H1 (cell line): ENCODE measurements at regions not wholly inside any gene's neighbourhood (a gene's known extent, or its start where the extent isn't known, plus 50 kb on each side); places are given as distances from the start of the nearest gene placed in this dataset.

ENCODE experiments used
- CTCF ChIA-PET: fragments of 300-600 bp; sonication (Branson Sonifier 250); formaldehyde crosslinking; loops from one replicate; lab custom pipeline; 2021; ENCODE audit not compliant: partially characterized antibody; lab: Charles Lee
- POLR2A ChIA-PET: fragments of 300-600 bp; sonication (Branson Sonifier 250); formaldehyde crosslinking; loops from one replicate; lab custom pipeline; 2021; ENCODE audit warnings: inconsistent platforms; ENCODE audit not compliant: partially characterized antibody; lab: Charles Lee
- DNase-seq, 2 experiments: peaks; one replicate each; pipeline versions ENCODE4 v3.0.0 to v3.0.0-alpha.2; 2010 to 2022; ENCODE audit warnings: low spot score in 2 of 2, low read depth in 1 of 2, mixed read lengths in 1 of 2
- FAIRE-seq: peaks from 2 replicates; lab custom pipeline; 2011; peaks lifted over from hg19 to GRCh38; lab: Jason Lieb, UNC
- H2AFZ ChIP-seq: 2 replicates; pipeline ENCODE4 v1.8.1; 2012; ENCODE audit warnings: low read length, inconsistent platforms
- H2AK5ac ChIP-seq: 2 replicates; pipeline ENCODE4 v1.6.1; 2013; ENCODE audit warnings: low read depth, low read length
- H2BK120ac ChIP-seq: replicated peaks from 2 replicates; pipeline ENCODE3; 2013; ENCODE audit warnings: low read depth, low read length, inconsistent platforms
- H2BK12ac ChIP-seq: 2 replicates; pipeline ENCODE4 v1.6.1; 2013; ENCODE audit warnings: low read depth, low read length
- H2BK15ac ChIP-seq: 2 replicates; pipeline ENCODE4 v1.6.1; 2013; ENCODE audit warnings: low read length
- H2BK20ac ChIP-seq: 2 replicates; pipeline ENCODE4 v1.6.1; 2013; ENCODE audit warnings: low read length
- H2BK5ac ChIP-seq: 2 replicates; pipeline ENCODE4 v1.6.1; 2013; ENCODE audit warnings: low read depth, low read length
- H3K14ac ChIP-seq: 2 replicates; pipeline ENCODE4 v1.6.1; 2013; ENCODE audit warnings: inconsistent platforms; ENCODE audit not compliant: insufficient read length
- H3K18ac ChIP-seq: 2 replicates; pipeline ENCODE4 v1.6.1; 2013; ENCODE audit warnings: low read length; ENCODE audit errors: extremely low read depth
- H3K23ac ChIP-seq: 2 replicates; pipeline ENCODE4 v1.6.1; 2013; ENCODE audit warnings: inconsistent platforms; ENCODE audit not compliant: insufficient read length
- H3K23me2 ChIP-seq: 2 replicates; pipeline ENCODE4 v1.6.1; 2013; ENCODE audit warnings: low read depth, low read length
- H3K27ac ChIP-seq: 2 replicates; pipeline ENCODE4 v1.6.1; 2011; ENCODE audit warnings: low read depth, low read length, inconsistent platforms
- H3K27me3 ChIP-seq, 4 experiments: replicated peaks in 1 of 4; 1 replicate in 1 of 4; 2 replicates in 3 of 4; pipeline versions ENCODE4 v1.6.1 to v1.8.1; 2011 to 2013; ENCODE audit warnings: low read length in 3 of 4, mild to moderate bottlenecking in 3 of 4, inconsistent platforms in 2 of 4, mixed read lengths in 2 of 4, moderate library complexity in 1 of 4; ENCODE audit not compliant: control insufficient read depth in 3 of 4, insufficient read depth in 3 of 4; ENCODE audit errors: extremely low read depth in 1 of 4
- H3K36me3 ChIP-seq, 4 experiments: 2 replicates each; pipeline versions ENCODE4 v1.6.1 to v1.8.1; 2011 to 2013; ENCODE audit warnings: mild to moderate bottlenecking in 4 of 4, low read length in 3 of 4, moderate library complexity in 2 of 4, control low read depth in 1 of 4, inconsistent platforms in 1 of 4; ENCODE audit not compliant: insufficient read depth in 4 of 4, control insufficient read depth in 2 of 4
- H3K4ac ChIP-seq: replicated peaks from 2 replicates; pipeline ENCODE3; 2013; ENCODE audit warnings: low read length, low read depth, mixed read lengths, inconsistent platforms; ENCODE audit not compliant: insufficient read length
- H3K4me1 ChIP-seq, 4 experiments: replicated peaks in 1 of 4; 1 replicate in 1 of 4; 2 replicates in 3 of 4; pipeline versions ENCODE4 v1.6.1 to v1.8.1; 2011 to 2013; ENCODE audit warnings: low read length in 3 of 4, inconsistent platforms in 2 of 4, mixed read lengths in 1 of 4; ENCODE audit not compliant: insufficient read depth in 4 of 4, control insufficient read depth in 3 of 4
- H3K4me2 ChIP-seq, 2 experiments: 2 replicates each; pipeline versions ENCODE4 v1.6.1 to v1.8.1; 2011 to 2013; ENCODE audit warnings: low read depth in 2 of 2, low read length in 2 of 2, control low read depth in 1 of 2, inconsistent platforms in 1 of 2, mild to moderate bottlenecking in 1 of 2; ENCODE audit not compliant: insufficient read depth in 1 of 2
- H3K4me3 ChIP-seq, 4 experiments: fragments of 200-600, 300-600 bp in 1 of 4; sonication (generic), shearing (Covaris generic), sonication (Bioruptor Twin) in 1 of 4; 2 replicates each; pipeline versions ENCODE4 v1.5.1 to v1.8.1; 2011 to 2016; ENCODE audit warnings: low read length in 4 of 4, low read depth in 3 of 4, control low read depth in 2 of 4, inconsistent platforms in 2 of 4, mild to moderate bottlenecking in 2 of 4, mixed read lengths in 1 of 4, moderate library complexity in 1 of 4; ENCODE audit not compliant: insufficient read depth in 2 of 4; ENCODE audit errors: extremely low read depth in 1 of 4
- H3K56ac ChIP-seq: replicated peaks from 2 replicates; pipeline ENCODE3; 2013; ENCODE audit warnings: low read depth, mild to moderate bottlenecking, mixed read lengths, low read length, inconsistent platforms; ENCODE audit not compliant: insufficient read length
- H3K79me1 ChIP-seq: 2 replicates; pipeline ENCODE4 v1.6.1; 2013; ENCODE audit warnings: low read depth, low read length, control low read depth
- H3K79me2 ChIP-seq, 2 experiments: 2 replicates each; pipeline versions ENCODE4 v1.6.1 to v1.8.1; 2012 to 2013; ENCODE audit warnings: low read length in 2 of 2, mild to moderate bottlenecking in 2 of 2, inconsistent platforms in 1 of 2; ENCODE audit not compliant: insufficient read depth in 2 of 2, control insufficient read depth in 1 of 2
- H3K9ac ChIP-seq, 4 experiments: replicated peaks in 1 of 4; 1 replicate in 1 of 4; 2 replicates in 3 of 4; pipeline versions ENCODE4 v1.6.1 to v1.8.1; 2011 to 2013; ENCODE audit warnings: low read depth in 3 of 4, low read length in 3 of 4, control low read depth in 2 of 4, mild to moderate bottlenecking in 2 of 4, moderate library complexity in 2 of 4, inconsistent platforms in 1 of 4; ENCODE audit errors: extremely low read depth in 1 of 4
- H3K9me3 ChIP-seq, 2 experiments: 2 replicates each; pipeline versions ENCODE4 v1.6.1 to v1.8.1; 2012 to 2013; ENCODE audit warnings: mild to moderate bottlenecking in 2 of 2, moderate library complexity in 2 of 2, control low read depth in 1 of 2, inconsistent platforms in 1 of 2, low read depth in 1 of 2, low read length in 1 of 2, mixed read lengths in 1 of 2; ENCODE audit not compliant: insufficient read depth in 2 of 2
- H4K20me1 ChIP-seq, 2 experiments: replicated peaks in 1 of 2; 2 replicates each; pipeline versions ENCODE3 to v1.8.1; 2011 to 2013; ENCODE audit warnings: inconsistent platforms in 2 of 2, low read length in 2 of 2, mild to moderate bottlenecking in 1 of 2; ENCODE audit not compliant: insufficient read depth in 2 of 2, control insufficient read depth in 1 of 2
- H4K5ac ChIP-seq: 2 replicates; pipeline ENCODE4 v1.6.1; 2013; ENCODE audit warnings: low read length, low read depth, mixed read lengths, inconsistent platforms; ENCODE audit not compliant: insufficient read length
- H4K8ac ChIP-seq: 2 replicates; pipeline ENCODE4 v1.8.0; 2013; ENCODE audit warnings: mild to moderate bottlenecking, moderate library complexity, low read length, inconsistent platforms; ENCODE audit not compliant: insufficient read depth; ENCODE audit errors: extremely low read depth
- H4K91ac ChIP-seq: replicated peaks from 2 replicates; pipeline ENCODE3; 2013; ENCODE audit warnings: low read length, mixed read lengths, inconsistent platforms; ENCODE audit not compliant: insufficient read length
- CBX5 ChIP-seq: fragments of 300-800, 300-1000 bp; sonication (generic); IDR thresholded peaks from 2 replicates; pipeline ENCODE4 v1.7.1; 2016; ENCODE audit warnings: antibody characterized with exemption, low read length, low read depth
- CEBPB ChIP-seq: IDR thresholded peaks from 2 replicates; pipeline ENCODE4 v1.6.1; 2012; ENCODE audit warnings: low read depth, low read length
- CREB1 ChIP-seq: IDR thresholded peaks from 2 replicates; pipeline ENCODE4 v1.6.1; 2012; ENCODE audit warnings: inconsistent platforms
- FOSL1 ChIP-seq: IDR thresholded peaks from 2 replicates; pipeline ENCODE4 v1.6.1; 2011; ENCODE audit warnings: mild to moderate bottlenecking, low read depth, low read length, moderate library complexity; ENCODE audit not compliant: insufficient read depth
- GTF2F1 ChIP-seq: IDR thresholded peaks from 2 replicates; pipeline ENCODE4 v1.6.1; 2012; ENCODE audit warnings: low read depth, low read length, improper control_type of control experiment, borderline replicate concordance
- POU5F1 ChIP-seq: IDR thresholded peaks from 2 replicates; pipeline ENCODE4 v1.6.1; 2011; ENCODE audit warnings: low read depth, mild to moderate bottlenecking, low read length, moderate library complexity
- SAP30 ChIP-seq: fragments of 300-600 bp; sonication (generic); IDR thresholded peaks from 2 replicates; pipeline ENCODE4 v1.7.1; 2012; ENCODE audit warnings: low read length, moderate library complexity, mild to moderate bottlenecking, inconsistent platforms; ENCODE audit not compliant: insufficient read depth, insufficient replicate concordance
- SIRT6 ChIP-seq: IDR thresholded peaks from one replicate; pipeline ENCODE4 v1.7.1; 2012; ENCODE audit warnings: low read length, inconsistent platforms
- SIX5 ChIP-seq: IDR thresholded peaks from 2 replicates; pipeline ENCODE4 v1.6.1; 2011; ENCODE audit warnings: mild to moderate bottlenecking, low read depth, low read length
- SP2 ChIP-seq: IDR thresholded peaks from 2 replicates; pipeline ENCODE4 v1.6.1; 2012; ENCODE audit warnings: mild to moderate bottlenecking, low read length, inconsistent platforms
- SP4 ChIP-seq: IDR thresholded peaks from 2 replicates; pipeline ENCODE4 v1.6.1; 2012; ENCODE audit warnings: low read length, inconsistent platforms
- SRF ChIP-seq: IDR thresholded peaks from 2 replicates; pipeline ENCODE4 v1.6.1; 2011; ENCODE audit warnings: mild to moderate bottlenecking, low read depth, low read length, moderate library complexity
- TAF1 ChIP-seq: IDR thresholded peaks from 2 replicates; pipeline ENCODE4 v1.6.1; 2011; ENCODE audit warnings: mild to moderate bottlenecking, low read depth, low read length
- TBP ChIP-seq: IDR thresholded peaks from 2 replicates; pipeline ENCODE4 v1.6.1; 2011; ENCODE audit warnings: low read depth, low read length, improper control_type of control experiment
- ZNF274 ChIP-seq: IDR thresholded peaks from 2 replicates; pipeline ENCODE4 v1.7.0; 2012; ENCODE audit warnings: low read length, borderline replicate concordance; ENCODE audit errors: extremely low read depth
- WGBS, 2 experiments: shearing (Covaris generic) in 1 of 2; methylation state at CpG; one replicate each; pipeline versions ENCODE4 v1.1.6 to v1.1.7; 2013 to 2015; ENCODE audit warnings: low lambda C conversion rate in 2 of 2, mixed read lengths in 2 of 2, inconsistent platforms in 1 of 2, low coverage in 1 of 2, missing lambda C conversion rate in 1 of 2; ENCODE audit not compliant: insufficient replicate concordance in 2 of 2, insufficient coverage in 1 of 2, insufficient read length in 1 of 2; ENCODE audit errors: extremely low coverage in 1 of 2, missing lambda C conversion rate in 1 of 2; 5-methylcytosine and 5-hydroxymethylcytosine counted together

DNA sequence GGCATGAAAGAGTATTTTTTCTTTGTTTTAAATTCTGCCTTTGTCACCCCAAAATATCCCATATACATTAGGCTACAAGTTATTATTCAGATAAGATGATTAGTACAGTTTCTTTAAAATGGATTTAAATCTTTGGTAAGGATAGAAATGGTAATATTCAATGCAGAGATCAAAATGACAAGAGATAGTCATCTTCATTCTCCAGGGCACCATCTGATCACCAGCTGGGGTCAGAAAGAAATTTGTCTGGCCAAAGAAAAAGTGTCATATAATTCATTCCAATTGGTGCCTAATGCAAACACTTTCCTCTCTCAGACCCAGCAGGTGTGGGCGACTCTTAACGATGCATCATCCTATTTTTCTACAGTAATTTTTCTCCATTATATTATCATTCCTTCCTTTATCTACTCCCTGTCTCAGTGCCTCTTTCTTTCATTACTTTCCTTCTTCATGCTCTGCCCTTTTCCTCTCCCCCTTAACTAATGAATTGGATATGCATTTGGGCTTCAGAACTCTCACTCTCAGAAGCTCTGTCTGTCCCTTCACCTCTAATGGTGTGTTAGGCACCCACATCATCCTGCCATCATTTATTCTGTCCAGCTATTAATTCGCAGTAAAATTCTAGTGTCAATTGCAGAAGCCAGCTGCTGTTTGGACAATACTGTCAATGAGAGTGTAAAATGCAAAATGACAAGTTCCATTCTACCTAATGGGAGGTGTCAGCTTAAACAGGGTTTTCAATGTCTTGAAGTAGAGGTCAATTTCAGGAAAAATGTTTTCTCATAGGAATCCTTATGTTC is 570.5 kb downstream of the TDRD15 start:
- FAIRE-seq (no peak), DNase-seq (no peak)
- ChIA-PET CTCF (interaction anchor here (1.3 kb wide), 1 partner anchor 21 kb away, joined by 3 read pairs; no protein-coding TSS in a partner anchor), POLR2A (no interaction called here)
- H3K56ac ChIP-seq: no peak overlapping the region
- H4K5ac ChIP-seq: no peak overlapping the region
- no peak overlapping the region for H2BK5ac ChIP-seq
- WGBS, 2 experiments: 92% methylated on average over 3 of the region's 3 CpGs; no CpG with 5 or more reads in 1 of the 2 experiments
- H4K20me1 ChIP-seq: no peaks in the 10 kb centered on the region
- H4K91ac ChIP-seq: no peak overlapping the region
- no peak overlapping the region for H2BK120ac ChIP-seq
- no peak overlapping the region for H3K4me3 ChIP-seq
- H2AFZ ChIP-seq: peak overlapping the region; percentile 47; the same call in 1 of the 2 replicates
- no peak overlapping the region for H3K9ac ChIP-seq
- H2BK15ac ChIP-seq: no peak overlapping the region
- H3K23ac ChIP-seq: no peak overlapping the region
- no peaks in the 10 kb centered on the region for H3K4me1 ChIP-seq
- no peaks in the 10 kb centered on the region for H3K27me3 ChIP-seq
- no peaks in the 10 kb centered on the region for H3K36me3 ChIP-seq
- H2AK5ac ChIP-seq: no peak overlapping the region
- no peak overlapping the region for H2BK12ac ChIP-seq
- H3K9me3 ChIP-seq: no peaks in the 10 kb centered on the region
- H3K23me2 ChIP-seq: no peaks in the 10 kb centered on the region
- no peak overlapping the region for H4K8ac ChIP-seq
- H3K18ac ChIP-seq: no peak overlapping the region
- H2BK20ac ChIP-seq: no peak overlapping the region
- H3K79me2 ChIP-seq: no peaks in the 10 kb centered on the region
- no peak overlapping the region for H3K27ac ChIP-seq
- no peak overlapping the region for H3K4me2 ChIP-seq
- no peak overlapping the region for H3K14ac ChIP-seq
- H3K4ac ChIP-seq: no peak overlapping the region
- H3K79me1 ChIP-seq: no peaks in the 10 kb centered on the region
- TF ChIP-seq SP2 (no peak), SIX5 (no peak), CBX5 (no peak), SP4 (no peak), SAP30 (no peak), FOSL1 (no peak), TBP (no peak), ZNF274 (no peak), SRF (no peak), POU5F1 (no peak), SIRT6 (no peak), CEBPB (no peak), TAF1 (no peak), GTF2F1 (no peak), CREB1 (no peak)
